Choroid plexus epithelial cell (primary cell): ENCODE measurements at regions not wholly inside any gene's neighbourhood (a gene's known extent, or its start where the extent isn't known, plus 50 kb on each side); places are given as distances from the start of the nearest gene placed in this dataset.
"Not testable (repeated sequence)": the region's sequence is repeated elsewhere in the genome, so short reads cannot be mapped to it uniquely, and the experiment has no call there.

Source experiments
- DNase-seq: peaks from one replicate; pipeline ENCODE4 v3.0.0-alpha.2; 2010; ENCODE audit warnings: low read depth
- H3K4me3 ChIP-seq: 2 replicates; pipeline ENCODE4 v1.5.1; 2011; ENCODE audit warnings: low read depth, mild to moderate bottlenecking, control low read depth, low read length, moderate library complexity
- TF ChIP-seq, protein P1 (sequence below): conservative IDR thresholded peaks from 2 replicates; pipeline ENCODE4 v1.5.1; 2011; ENCODE audit warnings: low read depth, mild to moderate bottlenecking, control low read depth, inconsistent platforms, low read length, moderate library complexity

DNA sequence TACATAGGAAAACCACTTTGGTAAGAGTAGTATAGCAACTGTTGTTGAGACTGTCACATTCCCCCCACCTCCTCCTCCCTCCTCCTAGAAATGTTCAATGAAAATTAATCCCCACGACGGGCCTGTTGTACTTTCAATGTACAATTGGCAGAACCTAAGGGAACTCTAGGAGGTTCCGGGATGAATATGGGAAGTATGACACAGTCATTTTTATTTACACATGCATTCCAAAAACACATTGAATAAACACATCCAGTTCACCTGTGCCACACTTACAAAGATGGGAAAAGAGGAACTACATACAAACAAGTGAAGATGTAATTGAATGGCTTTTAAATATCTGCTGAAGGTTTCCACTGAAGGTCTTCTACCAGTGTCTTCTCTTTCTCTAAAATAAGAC, 144.4 kb upstream of the NBPF11 start:
- no peak for DNase-seq

GRCh38 chr1:148294116-148294807, 142.2 kb upstream of the NBPF11 start:
- no peak overlapping the region for H3K4me3 ChIP-seq
- TF ChIP-seq, protein P1, sequence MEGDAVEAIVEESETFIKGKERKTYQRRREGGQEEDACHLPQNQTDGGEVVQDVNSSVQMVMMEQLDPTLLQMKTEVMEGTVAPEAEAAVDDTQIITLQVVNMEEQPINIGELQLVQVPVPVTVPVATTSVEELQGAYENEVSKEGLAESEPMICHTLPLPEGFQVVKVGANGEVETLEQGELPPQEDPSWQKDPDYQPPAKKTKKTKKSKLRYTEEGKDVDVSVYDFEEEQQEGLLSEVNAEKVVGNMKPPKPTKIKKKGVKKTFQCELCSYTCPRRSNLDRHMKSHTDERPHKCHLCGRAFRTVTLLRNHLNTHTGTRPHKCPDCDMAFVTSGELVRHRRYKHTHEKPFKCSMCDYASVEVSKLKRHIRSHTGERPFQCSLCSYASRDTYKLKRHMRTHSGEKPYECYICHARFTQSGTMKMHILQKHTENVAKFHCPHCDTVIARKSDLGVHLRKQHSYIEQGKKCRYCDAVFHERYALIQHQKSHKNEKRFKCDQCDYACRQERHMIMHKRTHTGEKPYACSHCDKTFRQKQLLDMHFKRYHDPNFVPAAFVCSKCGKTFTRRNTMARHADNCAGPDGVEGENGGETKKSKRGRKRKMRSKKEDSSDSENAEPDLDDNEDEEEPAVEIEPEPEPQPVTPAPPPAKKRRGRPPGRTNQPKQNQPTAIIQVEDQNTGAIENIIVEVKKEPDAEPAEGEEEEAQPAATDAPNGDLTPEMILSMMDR = no peak

More for the DNA sequence above, 144.4 kb upstream of the NBPF11 start:
- H3K4me3 ChIP-seq = no peak overlapping the region
- TF ChIP-seq, protein P1 = no peak

DNA sequence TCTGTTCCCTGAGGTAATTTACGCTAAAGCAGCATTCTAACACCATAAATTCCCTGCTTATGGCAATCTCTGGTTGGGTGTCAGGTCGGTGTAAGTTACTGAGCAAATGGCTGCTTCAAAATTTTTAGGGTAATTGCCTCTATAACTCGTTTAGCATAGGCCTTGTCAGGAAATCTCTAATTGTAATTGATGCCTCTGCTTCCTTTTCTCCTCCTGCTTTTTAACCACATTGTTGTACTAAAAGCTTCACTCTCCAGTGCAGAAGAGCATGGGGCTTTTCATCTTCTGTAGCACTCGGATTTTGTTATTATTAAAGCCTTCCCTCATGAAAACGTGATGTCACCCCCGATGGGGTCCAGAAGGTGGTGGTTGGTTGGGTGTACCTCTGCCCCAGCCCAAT, 141.6 kb upstream of the NBPF11 start:
- no peak for DNase-seq
- TF ChIP-seq, protein P1 = no peak
- no peak overlapping the region for H3K4me3 ChIP-seq

More at GRCh38 chr1:148294116-148294807, 142.2 kb upstream of the NBPF11 start:
- DNase-seq = no peak

DNA sequence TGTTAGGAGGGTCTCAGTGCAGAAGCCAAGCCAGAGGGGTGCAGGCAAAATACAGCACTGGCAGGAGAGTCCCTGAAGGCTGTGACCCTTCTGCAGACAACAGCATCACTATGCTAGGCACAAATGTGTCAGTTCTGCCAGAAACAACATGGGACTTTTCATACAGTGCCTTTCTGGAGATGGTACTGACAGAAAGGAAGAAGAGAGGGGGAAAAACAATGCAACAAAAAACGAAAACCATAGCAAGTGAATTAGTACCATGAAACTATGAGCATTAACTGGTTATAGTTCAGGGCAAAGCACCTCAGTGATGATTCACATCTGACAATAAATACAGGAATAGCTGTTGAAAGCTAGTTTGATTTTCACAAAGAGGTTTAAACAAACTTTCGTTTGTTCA, 140.8 kb upstream of the NBPF11 start:
- no peak overlapping the region for H3K4me3 ChIP-seq
- TF ChIP-seq, protein P1 = no peak

GRCh38 chr1:148290881-148291280, 138.8 kb upstream of the NBPF11 start:
- no peak overlapping the region for H3K4me3 ChIP-seq
- TF ChIP-seq, protein P1 = no peak
- DNase-seq = peak; percentile 9

More for the DNA sequence above, 140.8 kb upstream of the NBPF11 start:
- no peak for DNase-seq

GRCh38 chr1:148289647-148290046, 137.6 kb upstream of the NBPF11 start:
- TF ChIP-seq, protein P1 = no peak

GRCh38 chr1:148285946-148286345, 133.9 kb upstream of the NBPF11 start:
- H3K4me3 ChIP-seq, DNase-seq: not testable (repeated sequence)

More at GRCh38 chr1:148289647-148290046, 137.6 kb upstream of the NBPF11 start:
- DNase-seq = no peak
- H3K4me3 ChIP-seq = no peak overlapping the region

DNA sequence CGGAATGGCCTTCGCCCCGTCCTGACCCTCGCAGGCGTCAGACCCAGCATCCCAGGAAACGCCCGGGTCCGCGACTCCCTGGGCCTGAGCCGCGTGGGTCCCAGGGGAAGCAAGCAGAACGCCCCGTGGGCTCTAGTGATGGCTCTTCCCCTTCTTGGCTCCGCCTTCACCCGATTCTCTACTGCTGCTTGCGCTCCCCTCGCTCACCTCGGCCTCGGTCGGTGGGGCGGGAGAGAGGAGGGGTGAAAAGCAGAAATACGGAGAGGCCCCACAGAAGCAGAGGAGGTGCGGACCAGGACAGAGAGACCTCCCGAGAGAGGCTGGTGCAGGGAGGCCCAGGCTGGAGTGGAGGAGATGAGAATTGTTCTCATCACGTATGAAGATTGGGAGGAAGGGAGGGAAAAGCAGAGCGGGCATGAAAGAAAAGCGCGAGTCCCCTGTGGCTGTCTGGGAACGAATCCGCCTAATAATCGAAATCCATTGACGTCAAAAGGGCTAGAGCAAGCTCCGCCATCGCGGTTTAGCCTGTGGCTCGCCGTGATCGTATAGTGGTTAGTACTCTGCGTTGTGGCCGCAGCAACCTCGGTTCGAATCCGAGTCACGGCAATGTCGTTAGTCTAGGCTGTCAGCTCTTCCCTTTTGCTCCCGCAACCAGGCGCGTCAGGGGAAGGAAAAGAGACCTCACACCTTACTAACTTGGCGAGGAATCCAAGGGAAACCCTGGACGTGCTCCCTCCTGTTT, 128.9 kb upstream of the NBPF11 start:
- peak overlapping the region; percentile 57 for H3K4me3 ChIP-seq
- not testable (repeated sequence) for DNase-seq

GRCh38 chr1:148279002-148279542, 127.0 kb upstream of the NBPF11 start:
- H3K4me3 ChIP-seq = not testable (repeated sequence)
- peak; percentile 73 for DNase-seq

- DNase-seq = peak; percentile 35
- H3K4me3 ChIP-seq = not testable (repeated sequence)
Observed at GRCh38 chr1:148277865-148278279, 125.8 kb upstream of the NBPF11 start.

DNA sequence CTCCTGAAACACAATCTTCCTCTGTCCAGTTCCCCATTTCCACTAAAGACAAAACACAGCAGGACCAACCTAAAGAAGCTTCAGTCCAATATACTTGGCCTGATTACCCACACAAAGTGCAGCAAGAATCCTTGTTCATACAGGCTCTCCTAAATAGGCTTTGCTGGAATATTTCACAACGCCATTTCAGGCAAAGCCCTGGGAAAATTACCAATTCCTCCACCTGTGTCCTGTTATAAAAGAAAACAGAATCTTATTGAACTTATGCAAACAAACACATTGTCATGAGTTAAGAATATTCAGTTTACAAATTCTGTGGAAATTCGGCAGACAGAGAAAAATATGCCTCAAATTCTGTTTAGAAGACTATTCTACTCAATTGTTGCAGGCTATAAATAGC, 115.0 kb upstream of the NBPF11 start:
- DNase-seq, H3K4me3 ChIP-seq: not testable (repeated sequence)
